Astrocyte (in vitro differentiated cells and primary cell): ENCODE measurements at regions not wholly inside any gene's neighbourhood (a gene's known extent, or its start where the extent isn't known, plus 50 kb on each side); places are given as distances from the start of the nearest gene placed in this dataset.

Source experiments
- CTCF ChIP-seq: IDR thresholded peaks from 2 replicates; pipeline ENCODE4 v1.5.1; 2011; ENCODE audit warnings: low read depth, mild to moderate bottlenecking, inconsistent platforms, low read length, moderate library complexity; ENCODE audit not compliant: insufficient read depth
- EZH2 ChIP-seq: IDR thresholded peaks from 2 replicates; pipeline ENCODE4 v1.6.1; 2012; ENCODE audit warnings: mild to moderate bottlenecking, low read length, inconsistent platforms; ENCODE audit not compliant: insufficient read depth

- no peak for TF ChIP-seq CTCF
- TF ChIP-seq EZH2: no peak
These were observed 134.7 kb upstream of the VEPH1 start for GRCh38 chr3:157637866-157638265.
